CD4-positive, alpha-beta T cell treated with Interleukin-6 for 4 hours (primary cell): ENCODE measurements at regions not wholly inside any gene's neighbourhood (a gene's known extent, or its start where the extent isn't known, plus 50 kb on each side); places are given as distances from the start of the nearest gene placed in this dataset.
"Not testable (repeated sequence)": the region's sequence is repeated elsewhere in the genome, so short reads cannot be mapped to it uniquely, and the experiment has no call there.

Experiments
- DNase-seq: peaks from one replicate; pipeline ENCODE4 v3.0.0-alpha.2; 2020; ENCODE audit warnings: mixed read lengths

- no peak for DNase-seq
Measured at GRCh38 chr5:90051756-90052155, 357.8 kb downstream of the CETN3 start.

GRCh38 chr5:90050103-90050502, 359.5 kb downstream of the CETN3 start:
- no peak for DNase-seq

GRCh38 chr5:90047113-90047512, 362.4 kb downstream of the CETN3 start:
- no peak for DNase-seq

GRCh38 chr5:90040082-90040481, 369.5 kb downstream of the CETN3 start:
- not testable (repeated sequence) for DNase-seq

GRCh38 chr5:90037646-90038045, 371.9 kb downstream of the CETN3 start:
- no peak for DNase-seq

- no peak for DNase-seq
Measured at GRCh38 chr5:90022711-90023053, 386.9 kb downstream of the CETN3 start.

- no peak for DNase-seq
Measured at GRCh38 chr5:90022002-90022710, 387.4 kb downstream of the CETN3 start.

- no peak for DNase-seq
Measured at GRCh38 chr5:90020575-90021538, 388.7 kb downstream of the CETN3 start.

GRCh38 chr5:90017239-90017638, 392.3 kb downstream of the CETN3 start:
- DNase-seq = no peak

- no peak for DNase-seq
Measured at GRCh38 chr5:90015584-90016018, 394.0 kb downstream of the CETN3 start.

GRCh38 chr5:90014420-90014819, 395.1 kb downstream of the CETN3 start:
- no peak for DNase-seq

GRCh38 chr5:90000351-90000750, 409.2 kb downstream of the CETN3 start:
- DNase-seq = no peak

GRCh38 chr5:89998519-89999305, 410.8 kb downstream of the CETN3 start:
- DNase-seq = no peak

GRCh38 chr5:89996890-89997289, 412.7 kb downstream of the CETN3 start:
- DNase-seq = no peak

- DNase-seq = no peak
Measured at GRCh38 chr5:89996335-89996734, 413.2 kb downstream of the CETN3 start.

GRCh38 chr5:89994266-89994665, 415.3 kb downstream of the CETN3 start:
- no peak for DNase-seq

GRCh38 chr5:89992201-89992600, 417.4 kb downstream of the CETN3 start:
- DNase-seq = no peak

GRCh38 chr5:89991592-89991991, 418.0 kb downstream of the CETN3 start:
- no peak for DNase-seq

- DNase-seq = no peak
Measured at GRCh38 chr5:89989776-89990175, 419.8 kb downstream of the CETN3 start.

GRCh38 chr5:89988998-89989655, 420.4 kb downstream of the CETN3 start:
- DNase-seq = no peak

GRCh38 chr5:89988129-89988810, 421.3 kb downstream of the CETN3 start:
- no peak for DNase-seq

- no peak for DNase-seq
Measured at GRCh38 chr5:89983216-89983615, 426.3 kb downstream of the CETN3 start.
